ENCODE measurements at regions not wholly inside any gene's neighbourhood (a gene's known extent, or its start where the extent isn't known, plus 50 kb on each side); places are given as distances from the start of the nearest gene placed in this dataset.

- TF ChIP-seq EZH2 (IDR thresholded peaks at IDR 0.05; ENCODE audit: borderline replicate concordance, low read length): no peak
- TF ChIP-seq CTCF (conservative IDR thresholded peaks at IDR 0.05 in 1 of 2, IDR thresholded peaks at IDR 0.05 in 1 of 2; ENCODE audit: extremely low read depth in 1 of 2, insufficient read depth in 1 of 2, low read depth in 1 of 2, low read length in 2 of 2): no peak
Measured at GRCh38 chr14:29166507-29166906, 399.9 kb downstream of the FOXG1 start.
